Erythroblast (primary cell): ENCODE measurements at regions not wholly inside any gene's neighbourhood (a gene's known extent, or its start where the extent isn't known, plus 50 kb on each side); places are given as distances from the start of the nearest gene placed in this dataset.
"Not testable (repeated sequence)": the region's sequence is repeated elsewhere in the genome, so short reads cannot be mapped to it uniquely, and the experiment has no call there.

Experiments used
- DNase-seq, 2 experiments: peaks; one replicate each; lab custom pipeline; 2025; lab: John Stamatoyannopoulos, UW
- GATA1 ChIP-seq: IDR thresholded peaks from 2 replicates; pipeline ENCODE4 v1.6.1; 2011; ENCODE audit warnings: low read depth, mild to moderate bottlenecking, control low read depth, low read length, moderate library complexity
- POLR2A ChIP-seq: IDR thresholded peaks from 2 replicates; pipeline ENCODE4 v1.6.1; 2011; ENCODE audit warnings: mild to moderate bottlenecking, low read length

DNA sequence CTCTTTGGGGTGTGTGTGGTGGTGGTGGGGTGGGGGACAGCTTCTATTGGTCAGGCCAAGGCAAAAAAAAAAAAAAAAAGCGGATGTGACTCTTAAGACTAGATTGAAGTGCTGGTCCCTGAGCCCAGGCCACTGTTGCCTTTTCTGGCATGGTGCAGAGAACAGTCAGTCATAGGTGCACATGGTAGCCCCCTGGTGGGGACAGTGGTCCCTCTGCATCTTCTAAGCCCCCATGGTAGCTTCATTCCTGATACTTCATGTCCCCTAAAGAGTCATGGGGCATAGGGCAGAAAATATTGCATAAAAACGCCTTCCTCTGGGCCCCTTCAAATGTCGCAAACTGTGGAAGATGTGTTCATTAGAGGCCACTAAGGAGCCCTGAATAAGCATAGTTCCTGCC is 371.8 kb downstream of the NPHP4 start:
- DNase-seq = no peak
- TF ChIP-seq GATA1 = no peak
- TF ChIP-seq POLR2A = no peak

DNA sequence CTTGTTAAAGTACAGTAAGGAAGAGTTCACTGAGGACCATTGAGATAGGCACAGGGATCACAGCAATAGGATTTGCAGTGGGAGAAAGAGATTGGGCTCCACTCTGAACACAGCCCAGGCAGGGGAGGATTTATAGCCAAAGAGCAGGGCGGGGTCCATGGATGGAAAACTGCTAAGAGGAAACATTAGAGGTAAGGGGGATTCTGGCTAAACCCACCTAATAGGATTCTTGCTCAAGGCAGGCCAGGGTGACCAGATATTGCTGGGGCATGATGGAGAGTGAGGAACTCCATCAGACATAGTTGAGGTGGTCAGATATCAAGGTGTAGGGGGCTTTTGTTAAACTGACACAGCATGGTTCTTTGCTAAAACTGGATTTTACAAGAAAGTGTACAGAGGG is 372.8 kb downstream of the NPHP4 start:
- DNase-seq = no peak

DNA sequence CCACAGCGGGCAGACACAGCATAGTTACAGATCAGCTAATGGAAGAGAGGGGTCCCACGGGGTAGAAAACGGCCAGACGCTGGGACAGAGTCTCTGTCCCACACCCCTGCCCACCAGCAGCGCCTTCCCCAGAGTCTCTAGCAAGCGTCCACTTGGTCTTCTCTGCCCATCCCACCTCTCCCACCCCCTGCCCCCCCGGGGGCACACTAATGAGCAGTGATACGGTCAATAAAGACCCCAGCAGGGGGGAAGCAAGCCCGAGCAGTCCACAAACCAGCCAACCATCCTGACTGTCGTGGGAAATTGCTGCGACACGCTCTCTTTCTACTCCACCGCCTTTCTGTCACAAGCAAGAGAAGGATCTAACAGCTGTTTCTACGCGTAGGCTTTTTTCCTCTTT is 374.7 kb downstream of the NPHP4 start:
- DNase-seq = no peak
- TF ChIP-seq GATA1 (no peak), POLR2A (no peak)

More for the DNA sequence above, 372.8 kb downstream of the NPHP4 start:
- TF ChIP-seq GATA1 (no peak), POLR2A (no peak)

DNA sequence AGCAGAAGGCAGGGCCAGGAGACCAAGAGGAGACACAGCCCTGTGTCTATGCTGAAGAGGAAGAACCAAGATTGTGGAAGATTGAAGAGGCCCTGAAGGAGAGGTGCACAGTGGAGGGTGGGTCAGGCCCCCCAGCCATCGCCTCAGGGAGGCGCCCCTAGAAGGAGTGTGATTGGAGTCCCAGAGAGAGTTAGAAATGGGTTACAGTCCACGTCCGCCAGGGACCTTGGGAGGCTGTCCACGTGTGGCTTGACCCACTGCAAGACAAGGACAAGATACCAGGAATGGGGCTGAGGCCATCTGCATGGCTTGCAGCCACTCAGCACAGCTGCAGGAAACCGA is 375.1 kb downstream of the NPHP4 start:
- no peak for DNase-seq
- TF ChIP-seq GATA1 (no peak), POLR2A (no peak)

DNA sequence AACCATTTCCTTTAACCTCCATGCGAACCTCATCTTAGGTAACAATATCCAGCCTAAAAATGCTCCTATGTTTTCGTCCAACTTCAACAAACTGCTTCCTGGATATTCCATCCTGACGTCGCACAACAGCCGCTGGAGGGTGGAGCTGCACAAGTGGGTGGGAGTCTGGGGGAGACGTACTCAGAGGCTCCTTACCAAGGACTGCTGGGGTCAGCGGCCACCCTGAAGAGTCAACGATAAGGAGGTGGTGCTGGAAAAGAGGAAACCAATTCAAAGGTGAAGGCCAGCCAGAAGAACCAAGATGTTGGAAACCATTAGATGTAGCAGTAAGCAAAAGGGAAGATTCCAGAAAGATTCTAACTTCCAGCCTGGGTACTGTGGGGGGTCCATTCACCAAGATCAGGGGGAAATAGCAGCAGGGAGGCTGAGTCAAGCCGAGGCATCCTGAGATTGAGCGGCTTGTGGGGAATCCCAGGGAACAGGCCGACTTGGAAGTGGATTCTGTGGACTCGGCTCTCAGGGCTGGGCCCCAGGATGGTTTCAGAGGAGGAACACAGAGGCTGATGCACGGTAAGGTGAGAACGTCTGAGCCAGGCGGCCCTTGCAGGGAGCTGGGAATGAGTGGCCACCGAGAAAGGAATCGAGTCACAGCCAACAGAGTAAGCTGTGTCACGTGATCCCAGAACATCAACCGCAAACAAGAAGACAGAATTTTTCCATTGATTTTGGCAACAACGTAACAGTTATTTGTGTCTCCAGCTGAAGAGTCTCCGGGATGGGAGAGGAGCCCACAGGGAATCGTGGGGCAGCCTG is 375.7 kb downstream of the NPHP4 start:
- no peak for DNase-seq
- no peak for TF ChIP-seq POLR2A
- TF ChIP-seq GATA1 = no peak

DNA sequence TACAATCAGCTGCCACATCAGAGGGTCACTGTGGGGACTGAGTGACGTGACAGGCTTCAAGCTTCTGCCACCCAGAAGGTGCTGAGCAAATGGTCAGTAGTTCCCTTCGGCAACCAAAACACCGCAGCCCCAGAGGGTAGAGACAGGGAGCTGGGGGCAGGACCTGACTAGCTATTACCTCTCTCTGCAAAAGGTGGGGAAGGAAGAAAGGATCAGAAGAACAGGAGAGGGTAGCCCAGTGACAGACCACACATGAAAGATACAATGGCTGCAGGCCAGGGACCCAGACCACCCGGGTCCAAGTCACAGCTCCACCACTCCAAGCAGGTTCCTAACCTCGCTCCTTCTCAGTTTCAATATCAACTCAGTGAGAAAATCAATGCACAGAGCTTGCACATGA is 377.1 kb downstream of the NPHP4 start:
- no peak for DNase-seq
- no peak for TF ChIP-seq POLR2A
- TF ChIP-seq GATA1 = no peak

DNA sequence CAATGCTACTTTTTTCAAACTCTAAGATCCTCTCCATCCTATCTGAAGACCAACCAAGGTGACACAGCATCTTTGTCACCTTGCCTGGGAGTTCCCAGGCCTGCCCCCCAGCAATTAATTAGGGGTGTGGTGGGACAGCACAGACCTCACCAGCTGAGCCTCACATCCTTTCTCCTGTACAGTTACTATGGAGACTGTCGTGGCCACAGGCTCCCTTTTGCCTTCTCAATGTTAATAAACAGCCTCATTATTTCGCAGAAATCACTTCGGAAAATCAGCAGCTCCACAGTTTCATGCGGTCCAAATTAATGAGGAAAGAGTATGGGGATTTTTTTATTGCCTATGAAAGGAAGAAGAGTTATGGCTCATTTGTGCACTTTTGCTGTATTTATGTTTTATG is 378.3 kb downstream of the NPHP4 start:
- no peak for DNase-seq
- no peak for TF ChIP-seq POLR2A

DNA sequence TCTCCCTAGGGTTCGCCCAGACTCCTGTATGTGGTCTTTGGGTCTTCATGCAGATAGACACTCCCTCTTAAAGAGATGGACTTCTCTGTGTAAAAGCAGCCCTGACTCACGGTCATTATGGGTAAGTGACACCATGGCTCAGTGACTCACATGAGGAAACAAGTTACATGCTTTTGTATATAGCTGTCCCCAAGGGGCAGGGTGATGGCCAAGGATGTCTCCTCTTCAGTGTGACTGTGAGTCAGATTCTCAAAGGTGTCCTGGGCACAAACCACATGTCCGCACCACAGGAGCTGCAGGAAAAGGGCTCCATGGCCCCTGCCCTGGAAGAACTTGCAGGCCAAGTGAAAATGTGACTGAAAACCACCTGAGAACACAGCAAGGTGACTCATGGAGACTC is 380.4 kb downstream of the NPHP4 start:
- no peak for DNase-seq
- TF ChIP-seq POLR2A (no peak), GATA1 (no peak)

DNA sequence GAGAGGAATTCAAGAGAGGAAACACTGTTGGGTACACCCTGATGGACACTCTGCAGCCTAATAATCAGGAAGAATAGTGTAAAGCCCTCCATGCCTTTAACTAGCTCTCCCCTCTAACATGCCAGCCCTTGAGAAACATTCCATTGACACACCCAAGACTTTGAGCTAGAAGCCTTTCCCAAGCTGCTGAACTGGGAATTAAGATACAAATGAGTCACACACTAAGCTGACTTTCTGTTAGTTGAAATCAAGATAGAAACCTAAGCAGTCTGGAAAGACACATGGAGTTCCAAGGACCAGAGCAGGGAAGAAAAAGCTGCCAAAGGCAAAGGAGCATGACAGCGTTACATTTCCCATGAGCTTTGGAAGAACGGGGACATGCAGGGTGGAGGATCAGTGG is 380.8 kb downstream of the NPHP4 start:
- no peak for DNase-seq
- no peak for TF ChIP-seq POLR2A
- TF ChIP-seq GATA1 = no peak

DNA sequence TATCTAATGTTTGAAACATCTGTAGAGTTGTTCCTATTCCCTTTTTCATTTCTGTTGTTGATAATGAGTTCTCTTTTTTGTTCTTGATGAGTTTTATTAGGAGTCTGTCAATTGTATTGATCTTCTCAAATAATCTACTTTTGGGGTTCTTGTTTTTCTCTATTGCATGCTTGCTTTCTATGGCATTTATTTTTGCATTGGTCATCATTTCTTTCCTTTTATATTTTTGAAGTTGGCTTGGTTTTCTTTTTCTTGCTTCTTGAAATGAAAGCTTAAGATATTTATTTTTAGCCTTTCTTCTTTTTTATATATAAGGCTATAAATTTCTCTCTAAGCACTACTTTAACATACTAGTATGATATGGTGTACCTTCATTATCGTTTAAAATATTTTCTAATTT is 381.8 kb downstream of the NPHP4 start:
- TF ChIP-seq GATA1 (no peak), POLR2A (no peak)
- DNase-seq = no peak

DNA sequence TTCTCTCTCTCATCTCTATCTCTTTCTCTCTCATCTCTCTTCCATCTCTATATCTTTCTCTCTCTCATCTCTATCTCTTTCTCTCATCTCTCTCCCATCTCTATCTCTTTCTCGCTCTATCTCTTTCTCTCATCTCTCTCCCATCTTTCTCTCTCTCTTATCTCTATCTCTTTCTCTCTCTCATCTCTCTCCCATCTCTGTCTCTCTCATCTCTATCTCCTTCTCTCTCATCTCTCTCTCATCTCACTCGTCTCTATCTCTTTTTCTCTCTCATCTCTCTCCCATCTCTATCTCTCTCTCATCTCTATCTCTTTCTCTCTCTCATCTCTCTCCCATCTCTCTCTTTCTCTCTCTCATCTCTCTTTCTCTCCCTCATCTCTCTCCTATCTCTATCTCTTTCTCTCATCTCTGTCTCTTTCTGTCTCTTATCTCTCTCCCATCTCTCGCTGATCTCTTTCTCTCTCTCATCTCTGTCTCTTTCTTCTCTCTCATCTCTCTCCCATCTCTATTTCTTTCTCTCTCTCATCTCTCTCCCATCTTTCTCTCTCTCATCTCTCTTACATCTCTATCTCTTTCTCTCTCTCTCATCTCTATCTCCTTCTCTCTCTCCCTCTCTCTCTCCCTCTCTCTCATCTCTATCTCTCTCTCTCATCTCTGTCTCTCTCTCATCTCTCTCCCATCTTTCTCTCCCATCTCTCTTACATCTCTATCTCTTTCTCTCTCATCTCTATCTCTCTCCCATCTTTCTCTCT is 388.7 kb downstream of the NPHP4 start:
- TF ChIP-seq GATA1 (no peak), POLR2A (no peak)

DNA sequence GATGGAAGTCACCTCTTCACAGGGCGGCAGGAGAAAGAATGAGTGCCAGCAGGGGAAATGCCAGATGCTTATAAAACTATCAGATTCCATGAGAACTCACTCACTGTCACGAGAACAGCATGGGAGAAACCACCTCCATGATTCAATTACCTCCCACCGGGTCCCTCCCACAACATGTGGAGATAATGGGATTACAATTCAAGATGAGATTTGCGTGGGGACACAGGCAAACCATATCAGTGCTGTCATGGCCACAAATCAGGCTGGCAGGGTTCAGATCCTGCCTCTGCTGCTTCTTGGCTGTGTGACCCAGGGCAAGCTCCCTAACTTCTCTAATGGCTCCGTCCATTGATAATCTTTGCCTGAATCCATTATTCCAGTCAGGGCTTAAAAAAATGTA is 389.5 kb downstream of the NPHP4 start:
- not testable (repeated sequence) for DNase-seq

More for the DNA sequence above, 388.7 kb downstream of the NPHP4 start:
- no peak for DNase-seq

DNA sequence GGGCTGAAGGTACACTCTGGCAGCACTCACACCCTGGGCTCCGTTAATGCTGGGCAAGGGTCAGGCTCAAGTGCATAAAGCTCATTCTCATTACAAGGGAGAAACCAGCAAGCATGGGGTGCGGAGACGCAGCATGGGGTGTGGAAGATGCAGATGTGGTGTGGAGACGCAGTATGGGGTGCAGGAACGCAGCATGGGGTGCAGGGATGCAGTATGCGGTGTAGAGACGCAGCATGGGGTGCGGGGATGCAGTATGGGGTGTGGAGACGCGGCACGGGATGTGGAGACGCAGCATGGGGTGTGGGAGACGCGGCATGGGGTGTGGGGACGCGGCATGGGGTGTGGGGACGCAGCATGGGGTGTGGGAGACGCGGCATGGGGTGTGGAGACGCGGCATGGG is 390.7 kb downstream of the NPHP4 start:
- TF ChIP-seq GATA1 = no peak
- TF ChIP-seq POLR2A = no peak
- no peak for DNase-seq

DNA sequence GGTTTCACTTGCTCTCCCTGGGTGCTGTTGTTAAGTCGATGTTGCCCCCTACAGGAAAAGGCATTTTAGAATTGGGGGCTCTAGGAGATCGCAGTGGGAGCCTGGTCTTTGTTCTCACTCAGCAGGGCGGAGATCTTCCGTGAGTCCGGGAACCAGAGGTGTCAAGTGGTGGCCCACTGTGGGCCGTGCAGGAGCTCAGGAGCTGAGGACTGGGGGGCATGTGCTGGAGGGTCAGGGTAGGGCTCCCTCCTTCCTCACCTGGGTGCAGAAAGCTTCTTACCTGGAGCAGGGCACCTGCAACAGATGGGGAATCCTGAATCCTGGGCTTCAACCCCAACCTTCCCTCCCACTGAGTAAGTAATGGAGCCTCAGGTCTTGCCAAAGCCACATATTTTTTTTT is 392.7 kb downstream of the NPHP4 start:
- no peak for DNase-seq

DNA sequence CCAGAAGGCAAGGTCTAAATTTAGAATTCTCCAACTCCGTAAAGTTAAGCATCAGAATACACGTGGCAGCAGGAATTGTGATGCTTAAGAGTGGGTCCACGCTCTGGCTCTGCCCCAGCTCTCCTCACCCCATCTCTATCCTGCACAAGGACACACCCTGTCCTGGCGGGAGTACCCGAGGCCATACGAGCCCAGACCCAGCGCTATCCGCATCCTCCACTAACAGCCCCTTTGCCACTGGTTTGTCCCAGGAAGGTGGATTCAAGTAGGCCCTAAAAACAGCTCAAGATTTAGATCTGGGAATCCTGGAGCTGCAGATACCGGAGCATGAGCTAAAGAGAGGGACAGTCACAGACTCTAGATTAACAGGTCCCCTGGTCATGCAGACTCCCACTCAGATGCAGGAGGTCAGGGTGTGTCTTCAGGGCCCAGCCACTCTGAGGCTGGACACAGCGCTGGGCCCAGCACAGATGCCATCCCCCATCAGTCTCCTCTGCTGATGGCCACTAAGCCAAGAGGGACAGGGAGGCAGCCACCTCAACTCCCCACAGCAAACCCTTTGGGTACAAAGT is 393.3 kb downstream of the NPHP4 start:
- TF ChIP-seq POLR2A (no peak), GATA1 (no peak)
- no peak for DNase-seq

More for the DNA sequence above, 392.7 kb downstream of the NPHP4 start:
- no peak for TF ChIP-seq POLR2A
- no peak for TF ChIP-seq GATA1
